ENCODE measurements at regions not wholly inside any gene's neighbourhood (a gene's known extent, or its start where the extent isn't known, plus 50 kb on each side); places are given as distances from the start of the nearest gene placed in this dataset.

DNA sequence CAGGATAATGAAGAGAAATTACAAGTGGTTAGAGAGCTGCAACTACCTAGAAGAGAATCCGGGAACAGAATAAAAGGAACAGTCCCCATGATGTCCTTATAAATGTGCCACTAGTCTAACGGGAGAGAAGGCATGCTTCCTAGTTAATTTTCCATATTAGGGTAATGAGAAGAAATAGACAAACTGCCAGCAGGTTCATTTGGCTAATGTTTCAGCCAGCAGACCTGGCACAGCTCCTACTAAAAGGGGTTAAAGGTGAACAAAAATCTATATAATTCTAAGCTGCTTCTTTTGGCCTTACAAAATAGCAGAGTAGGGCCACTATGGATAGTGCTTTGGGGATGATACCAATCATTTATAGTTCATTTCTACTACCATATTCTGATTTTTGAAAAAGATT lies 845.3 kb upstream of the GCFC2 start:
- no peaks in the 10 kb centered on the region for H3K27me3 ChIP-seq (ENCODE audit: control insufficient read depth, insufficient read depth, low read length)
- no peak for DNase-seq
- H3K36me3 ChIP-seq (replicated peaks; ENCODE audit: control insufficient read depth, insufficient read depth, low read length), result no peaks in the 10 kb centered on the region
- H3K4me3 ChIP-seq (ENCODE audit: insufficient read depth, low read depth, low read length), result no peak overlapping the region

DNA sequence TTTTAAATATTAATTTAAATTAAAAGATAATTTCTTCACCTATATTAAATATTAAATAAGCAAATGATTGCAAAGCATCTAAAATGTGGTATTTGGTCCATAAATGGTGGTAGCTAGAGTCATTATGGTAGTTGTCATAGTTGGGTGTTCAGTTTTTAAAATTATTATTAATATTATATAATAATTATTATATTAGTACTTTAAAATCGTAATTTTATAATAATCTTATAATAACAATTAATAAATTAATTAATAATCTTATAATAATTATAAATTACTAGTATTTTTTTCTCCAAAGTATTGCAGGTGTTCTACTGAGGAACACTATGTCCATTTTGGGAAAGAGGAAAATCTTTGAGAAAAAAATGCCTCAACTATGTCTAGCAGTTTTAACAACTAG lies 835.5 kb upstream of the GCFC2 start:
- Histone ChIP-seq H3K4me3 (ENCODE audit: insufficient read depth, low read depth, low read length) (no peak overlapping the region), H3K36me3 (replicated peaks; ENCODE audit: control insufficient read depth, insufficient read depth, low read length) (no peaks in the 10 kb centered on the region), H3K27me3 (ENCODE audit: control insufficient read depth, insufficient read depth, low read length) (no peaks in the 10 kb centered on the region)
- DNase-seq, result no peak

DNA sequence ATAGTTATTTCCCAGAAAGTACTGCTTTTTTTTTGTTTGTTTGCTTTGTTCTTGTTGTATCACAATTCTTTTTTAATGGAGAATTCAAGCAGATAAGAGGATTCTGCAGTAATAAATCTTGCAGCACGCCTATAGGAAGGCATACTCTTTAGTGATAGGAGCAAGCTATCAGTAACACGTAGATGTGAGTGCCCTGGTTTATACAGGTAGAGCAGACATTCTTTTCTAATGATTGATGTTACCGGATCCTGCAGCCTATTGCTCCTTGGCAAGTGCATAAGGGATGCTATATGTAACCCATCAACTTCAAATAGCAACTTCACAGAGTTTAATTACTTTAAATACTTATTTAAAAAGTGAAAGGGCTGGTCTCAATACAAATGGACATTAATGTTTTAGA lies 834.2 kb upstream of the GCFC2 start:
- H3K36me3 ChIP-seq (replicated peaks; ENCODE audit: control insufficient read depth, insufficient read depth, low read length), result no peaks in the 10 kb centered on the region
- no peak for DNase-seq
- no peak overlapping the region for H3K4me3 ChIP-seq (ENCODE audit: insufficient read depth, low read depth, low read length)
- H3K27me3 ChIP-seq (ENCODE audit: control insufficient read depth, insufficient read depth, low read length), result no peaks in the 10 kb centered on the region

DNA sequence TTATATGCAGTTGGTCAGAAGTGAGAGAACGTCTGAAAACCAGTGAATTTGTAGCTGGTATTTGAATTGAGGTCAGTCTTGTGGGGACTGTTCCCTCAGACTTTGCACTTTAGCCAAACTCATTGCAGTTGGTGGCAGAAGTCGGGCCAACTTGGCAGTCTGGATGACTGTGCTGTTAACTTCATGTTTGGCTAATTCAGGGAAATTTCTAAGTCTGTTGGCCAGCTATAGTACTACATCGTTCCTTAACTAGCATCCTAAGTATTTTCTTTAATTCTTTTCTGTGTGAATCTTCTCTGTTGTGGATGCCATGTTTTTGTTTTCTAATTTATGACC lies 806.8 kb upstream of the GCFC2 start:
- Histone ChIP-seq H3K36me3 (replicated peaks; ENCODE audit: control insufficient read depth, insufficient read depth, low read length) (no peaks in the 10 kb centered on the region; the same call in 1 of the 2 replicates), H3K27me3 (ENCODE audit: control insufficient read depth, insufficient read depth, low read length) (no peaks in the 10 kb centered on the region), H3K4me3 (ENCODE audit: insufficient read depth, low read depth, low read length) (no peak overlapping the region)
- no peak for DNase-seq

DNA sequence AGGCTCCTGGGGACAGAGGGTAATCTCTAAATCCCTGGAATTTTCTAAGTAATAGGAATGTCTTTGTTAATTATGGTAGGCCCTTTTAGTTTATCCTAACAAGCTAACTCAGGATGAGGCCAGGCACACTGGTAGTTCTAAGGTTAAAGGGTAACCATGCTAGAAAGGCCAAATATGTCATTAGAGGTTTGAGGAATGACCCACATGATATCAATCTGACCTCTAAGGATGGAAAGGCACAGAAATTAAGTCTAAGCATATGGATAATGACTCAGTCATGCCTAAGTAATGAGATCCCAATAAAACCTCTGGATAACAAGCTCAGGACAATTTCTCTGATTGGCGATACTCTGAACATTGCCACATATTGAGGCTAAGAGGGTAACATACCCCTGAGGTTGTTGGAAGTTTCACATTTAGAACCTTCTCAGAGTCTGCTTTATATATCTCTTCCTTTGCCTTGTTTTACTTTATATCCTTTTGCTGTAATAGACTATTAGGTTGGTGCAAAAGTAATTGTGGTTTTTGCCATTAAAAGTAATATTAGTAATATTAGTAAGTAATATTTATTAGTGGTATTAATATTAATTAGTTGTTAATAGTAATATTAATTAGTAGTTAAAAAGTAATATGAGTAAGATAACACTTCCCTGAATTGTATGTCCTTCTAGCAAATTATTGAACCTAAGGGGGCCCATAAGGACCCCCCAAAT lies 806.3 kb upstream of the GCFC2 start:
- no peaks in the 10 kb centered on the region for H3K27me3 ChIP-seq (ENCODE audit: control insufficient read depth, insufficient read depth, low read length)
- DNase-seq, result no peak
- H3K4me3 ChIP-seq (ENCODE audit: insufficient read depth, low read depth, low read length), result no peak overlapping the region
- no peaks in the 10 kb centered on the region; the same call in 1 of the 2 replicates for H3K36me3 ChIP-seq (replicated peaks; ENCODE audit: control insufficient read depth, insufficient read depth, low read length)

DNA sequence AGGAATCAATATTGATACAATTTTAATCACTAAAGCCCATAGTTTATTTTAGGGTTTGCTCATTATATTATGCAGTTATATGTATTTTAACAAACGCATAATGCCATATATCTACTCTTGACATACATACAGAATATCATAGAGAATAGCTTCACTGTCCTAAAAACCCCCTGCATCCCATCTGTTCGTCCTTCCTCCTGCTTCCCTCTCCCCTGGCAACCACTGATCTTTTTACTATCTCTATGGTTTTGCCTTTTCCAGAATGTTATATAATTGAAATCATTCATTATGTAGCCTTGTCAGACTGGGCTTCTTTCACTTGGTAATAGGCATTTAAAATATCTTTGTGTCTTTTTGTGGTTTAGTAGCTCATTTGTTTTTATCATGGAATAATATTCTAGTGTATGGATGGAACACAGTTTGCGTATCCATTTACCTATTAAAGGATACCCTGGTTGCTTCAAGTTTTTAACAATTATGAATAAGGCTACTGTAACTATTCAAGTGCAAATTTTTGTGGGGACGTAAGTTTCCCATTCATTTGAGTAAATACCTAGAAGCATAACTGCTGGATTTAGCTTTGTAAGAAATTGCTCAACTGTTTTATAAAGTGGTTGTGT lies 801.6 kb upstream of the GCFC2 start:
- no peak for DNase-seq
- no peak overlapping the region for H3K4me3 ChIP-seq (ENCODE audit: insufficient read depth, low read depth, low read length)
- H3K36me3 ChIP-seq (replicated peaks; ENCODE audit: control insufficient read depth, insufficient read depth, low read length), result no peaks in the 10 kb centered on the region; the same call in 1 of the 2 replicates
- no peaks in the 10 kb centered on the region for H3K27me3 ChIP-seq (ENCODE audit: control insufficient read depth, insufficient read depth, low read length)

DNA sequence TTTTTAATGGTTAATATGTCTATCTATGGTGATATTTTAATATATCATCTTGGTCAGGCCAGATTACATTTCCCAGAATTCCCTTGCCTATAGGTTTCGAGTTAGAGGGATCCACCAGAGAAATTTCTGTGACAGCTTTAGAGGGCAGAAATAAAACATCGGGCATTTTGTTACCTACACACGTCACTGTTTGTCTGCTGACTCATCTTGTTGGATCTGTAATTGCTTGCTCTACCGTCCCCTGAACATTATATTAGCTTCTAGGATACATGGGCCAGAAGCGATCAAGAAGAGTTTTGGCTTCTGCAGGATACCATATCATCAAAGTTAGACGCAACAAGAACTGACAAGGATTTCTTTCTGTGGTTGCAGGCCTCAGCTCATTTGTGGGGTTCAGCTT lies 795.8 kb upstream of the GCFC2 start:
- Histone ChIP-seq H3K36me3 (replicated peaks; ENCODE audit: control insufficient read depth, insufficient read depth, low read length) (no peaks in the 10 kb centered on the region), H3K4me3 (ENCODE audit: insufficient read depth, low read depth, low read length) (no peak overlapping the region), H3K27me3 (ENCODE audit: control insufficient read depth, insufficient read depth, low read length) (no peaks in the 10 kb centered on the region)
- no peak for DNase-seq

DNA sequence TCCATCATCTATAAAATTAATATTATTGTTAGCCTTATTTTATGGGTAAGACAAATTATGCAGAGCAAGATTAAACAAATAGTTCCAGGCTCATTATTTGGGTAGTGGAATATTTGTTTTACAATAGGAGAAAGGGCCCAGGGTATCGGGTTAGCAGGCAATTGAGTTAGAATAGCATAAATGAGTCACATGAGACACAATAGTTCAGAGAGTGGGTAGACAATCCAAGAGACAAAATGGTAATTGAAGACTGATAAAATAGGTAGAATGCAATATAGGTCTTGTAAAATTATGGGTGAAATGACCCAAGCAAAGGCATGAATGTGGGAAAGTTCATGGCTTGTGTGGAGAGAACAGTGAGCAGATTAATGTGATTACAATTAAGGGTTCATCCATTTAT lies 790.9 kb upstream of the GCFC2 start:
- no peaks in the 10 kb centered on the region for H3K36me3 ChIP-seq (replicated peaks; ENCODE audit: control insufficient read depth, insufficient read depth, low read length)
- no peaks in the 10 kb centered on the region for H3K27me3 ChIP-seq (ENCODE audit: control insufficient read depth, insufficient read depth, low read length)
- no peak overlapping the region for H3K4me3 ChIP-seq (ENCODE audit: insufficient read depth, low read depth, low read length)
- no peak for DNase-seq

DNA sequence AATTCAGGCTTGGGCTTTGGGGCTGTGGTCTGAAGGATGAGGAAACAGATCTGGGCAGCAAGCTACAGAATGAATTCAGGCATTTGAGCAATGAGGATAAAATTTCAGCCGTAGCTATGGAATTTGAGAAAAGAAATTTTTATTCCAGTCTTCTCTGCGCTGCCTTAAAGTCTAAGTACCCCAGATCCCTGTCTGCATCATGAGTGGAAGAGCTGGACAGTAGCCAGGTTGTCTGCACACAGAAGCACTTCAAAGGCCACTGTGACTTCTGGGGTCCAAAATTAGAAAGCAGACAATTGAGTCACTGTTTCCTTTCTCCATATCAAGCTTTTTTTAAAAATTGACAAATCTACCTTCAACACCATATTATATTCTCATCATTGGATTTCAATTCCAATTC lies 787.6 kb upstream of the GCFC2 start:
- no peaks in the 10 kb centered on the region for H3K36me3 ChIP-seq (replicated peaks; ENCODE audit: control insufficient read depth, insufficient read depth, low read length)
- H3K27me3 ChIP-seq (ENCODE audit: control insufficient read depth, insufficient read depth, low read length), result no peaks in the 10 kb centered on the region
- no peak for DNase-seq
- no peak overlapping the region for H3K4me3 ChIP-seq (ENCODE audit: insufficient read depth, low read depth, low read length)

DNA sequence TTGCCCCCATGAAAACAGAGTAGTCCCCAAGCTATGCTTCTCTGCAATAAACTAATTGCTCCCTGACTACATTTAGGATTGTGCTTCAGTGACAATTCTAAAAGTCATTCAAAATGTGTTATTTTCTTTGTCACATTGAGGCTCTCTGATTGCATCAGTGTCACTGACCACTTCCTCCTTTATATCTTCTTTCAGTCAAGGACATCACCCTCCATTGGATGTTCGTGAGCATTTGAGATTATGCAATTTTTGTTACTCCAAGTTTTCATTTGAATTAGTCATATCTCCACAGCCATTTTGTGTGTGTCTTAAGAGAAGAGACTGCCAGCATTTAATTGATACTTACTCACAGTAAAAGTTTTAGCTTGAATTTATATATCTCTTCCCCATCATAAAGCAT lies 780.8 kb upstream of the GCFC2 start:
- Histone ChIP-seq H3K36me3 (replicated peaks; ENCODE audit: control insufficient read depth, insufficient read depth, low read length) (no peaks in the 10 kb centered on the region), H3K27me3 (ENCODE audit: control insufficient read depth, insufficient read depth, low read length) (no peaks in the 10 kb centered on the region), H3K4me3 (ENCODE audit: insufficient read depth, low read depth, low read length) (no peak overlapping the region)
- no peak for DNase-seq

DNA sequence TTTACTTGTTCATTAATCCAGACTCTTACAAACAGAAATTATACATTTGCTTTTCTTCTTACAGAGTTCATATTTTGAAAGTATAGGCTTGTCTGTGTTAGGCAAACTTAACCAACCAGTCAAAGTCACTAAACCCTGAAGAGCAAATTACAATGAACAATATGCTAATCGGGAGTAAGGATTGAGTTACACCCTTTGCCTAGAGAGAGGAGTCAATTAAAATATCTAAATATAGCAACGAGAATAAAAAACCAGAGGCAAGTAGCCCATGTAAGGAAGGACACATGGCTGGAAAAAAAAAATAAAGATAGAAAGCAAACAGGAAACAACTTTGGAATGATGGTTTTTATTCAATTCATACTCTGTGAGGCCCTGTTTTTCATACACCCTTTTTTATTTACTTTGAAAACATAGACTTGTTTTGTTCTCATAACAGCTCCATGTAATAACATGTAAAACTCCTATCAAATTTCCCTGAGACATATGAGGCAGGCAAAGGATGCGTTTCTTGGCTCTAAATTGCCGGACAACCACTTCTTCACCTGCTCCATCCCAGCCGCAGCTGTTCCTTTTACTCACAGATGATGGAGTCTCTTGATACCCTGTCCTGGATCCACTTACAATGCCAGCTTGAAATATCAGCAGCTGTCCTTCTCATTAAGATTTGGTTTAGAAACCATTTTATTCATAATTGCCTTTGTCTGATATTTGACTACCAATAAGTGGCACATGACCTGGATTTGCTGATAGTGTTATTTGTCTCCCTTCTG lies 767.7 kb upstream of the GCFC2 start:
- Histone ChIP-seq H3K36me3 (replicated peaks; ENCODE audit: control insufficient read depth, insufficient read depth, low read length) (no peaks in the 10 kb centered on the region), H3K27me3 (ENCODE audit: control insufficient read depth, insufficient read depth, low read length) (no peaks in the 10 kb centered on the region), H3K4me3 (ENCODE audit: insufficient read depth, low read depth, low read length) (no peak overlapping the region)
- DNase-seq, result peak; percentile 1

DNA sequence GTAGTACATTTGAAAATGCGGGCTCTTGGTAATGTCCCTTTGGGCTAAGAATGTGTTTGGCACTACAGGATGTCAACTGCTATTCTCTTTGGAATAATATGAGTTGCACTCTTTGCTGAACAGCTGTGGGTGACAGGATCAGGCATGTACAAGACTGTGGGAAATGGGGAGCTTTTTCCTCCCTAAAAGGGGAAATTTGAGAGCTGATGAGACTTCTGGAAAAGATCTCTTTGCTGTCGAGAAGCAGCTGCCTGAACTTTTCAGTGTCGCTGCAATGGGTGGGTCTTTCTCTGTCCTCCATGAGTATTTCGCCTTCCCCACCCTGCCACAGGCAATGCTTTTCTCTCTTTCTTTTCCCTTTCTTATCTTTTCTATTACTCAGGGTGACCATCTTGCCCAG lies 762.2 kb upstream of the GCFC2 start:
- H3K36me3 ChIP-seq (replicated peaks; ENCODE audit: control insufficient read depth, insufficient read depth, low read length), result no peaks in the 10 kb centered on the region
- DNase-seq, result no peak
- no peaks in the 10 kb centered on the region for H3K27me3 ChIP-seq (ENCODE audit: control insufficient read depth, insufficient read depth, low read length)
- H3K4me3 ChIP-seq (ENCODE audit: insufficient read depth, low read depth, low read length), result no peak overlapping the region

DNA sequence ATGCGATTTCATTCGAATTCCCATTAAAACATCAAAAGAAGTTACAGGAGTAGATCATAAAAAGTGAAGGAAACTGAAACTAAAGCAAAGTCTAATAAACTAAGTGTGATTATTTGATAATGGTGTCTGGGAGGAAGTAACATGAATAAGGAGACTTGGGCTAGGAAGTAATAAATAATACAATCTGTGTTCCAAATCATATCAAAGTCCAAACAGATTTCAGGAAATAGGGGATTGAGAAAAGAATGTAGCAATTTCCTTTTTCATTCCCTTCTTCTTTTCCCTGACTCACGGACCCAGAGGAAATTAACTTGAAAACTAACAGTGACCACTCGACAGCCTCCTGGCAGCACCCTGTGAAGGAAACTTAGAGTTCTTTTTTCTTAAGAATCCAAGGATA lies 758.4 kb upstream of the GCFC2 start:
- DNase-seq, result no peak
- Histone ChIP-seq H3K36me3 (replicated peaks; ENCODE audit: control insufficient read depth, insufficient read depth, low read length) (no peaks in the 10 kb centered on the region), H3K27me3 (ENCODE audit: control insufficient read depth, insufficient read depth, low read length) (no peaks in the 10 kb centered on the region), H3K4me3 (ENCODE audit: insufficient read depth, low read depth, low read length) (no peak overlapping the region)

DNA sequence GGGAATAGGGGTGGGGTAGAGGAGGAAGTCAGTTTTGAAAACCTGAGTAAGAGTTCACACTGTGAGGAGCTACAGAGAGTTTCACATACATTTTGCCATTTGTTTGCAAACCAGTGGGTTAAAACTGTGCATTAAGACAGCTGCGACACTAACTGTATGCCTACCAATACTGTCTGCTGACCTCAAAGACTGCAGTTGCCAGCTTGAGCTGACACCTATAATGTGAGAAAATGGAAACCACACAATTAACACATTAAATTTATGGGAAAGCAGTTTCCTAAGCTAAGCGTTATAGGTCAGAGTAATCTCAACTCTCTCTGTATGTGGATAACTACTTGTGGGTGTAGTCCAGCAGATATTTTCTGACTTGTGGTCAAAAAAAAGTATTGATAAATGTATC lies 756.6 kb upstream of the GCFC2 start:
- no peaks in the 10 kb centered on the region for H3K36me3 ChIP-seq (replicated peaks; ENCODE audit: control insufficient read depth, insufficient read depth, low read length)
- DNase-seq, result no peak
- no peak overlapping the region for H3K4me3 ChIP-seq (ENCODE audit: insufficient read depth, low read depth, low read length)
- H3K27me3 ChIP-seq (ENCODE audit: control insufficient read depth, insufficient read depth, low read length), result no peaks in the 10 kb centered on the region

DNA sequence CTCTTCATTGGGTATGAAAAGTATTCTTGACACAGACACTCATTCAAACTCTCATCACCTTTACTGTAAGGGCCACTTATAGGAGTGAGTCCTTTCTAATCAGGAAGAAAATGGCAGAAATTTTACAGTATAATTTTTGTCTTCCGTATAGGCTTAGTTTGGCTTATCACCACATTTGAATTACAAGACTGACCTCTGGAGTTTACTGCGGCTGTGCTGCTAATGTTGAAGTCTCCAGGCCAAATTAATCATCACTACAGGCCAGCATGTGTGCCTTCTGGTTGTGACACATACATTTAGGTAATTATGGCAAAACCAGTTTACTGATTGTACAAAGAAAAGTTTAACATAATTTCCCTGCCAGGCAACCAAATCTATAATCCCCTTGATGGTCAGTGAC lies 753.6 kb upstream of the GCFC2 start:
- Histone ChIP-seq H3K4me3 (ENCODE audit: insufficient read depth, low read depth, low read length) (no peak overlapping the region), H3K36me3 (replicated peaks; ENCODE audit: control insufficient read depth, insufficient read depth, low read length) (no peaks in the 10 kb centered on the region), H3K27me3 (ENCODE audit: control insufficient read depth, insufficient read depth, low read length) (no peaks in the 10 kb centered on the region)
- DNase-seq, result no peak
